Endothelial cell (in vitro differentiated cells): ENCODE measurements at regions not wholly inside any gene's neighbourhood (a gene's known extent, or its start where the extent isn't known, plus 50 kb on each side); places are given as distances from the start of the nearest gene placed in this dataset.

Experiments used
- DNase-seq: peaks from one replicate; pipeline ENCODE4 v3.0.0; 2021; ENCODE audit warnings: low spot score
- H3K27ac Mint-ChIP-seq: one replicate; pipeline ENCODE4 v1.8.0; 2021; ENCODE audit warnings: mixed read lengths, inconsistent platforms; ENCODE audit not compliant: unreplicated experiment
- H3K27me3 Mint-ChIP-seq: one replicate; pipeline ENCODE4 v1.8.0; 2021; ENCODE audit warnings: mild to moderate bottlenecking, moderate library complexity, mixed read lengths, inconsistent platforms; ENCODE audit not compliant: unreplicated experiment
- H3K36me3 Mint-ChIP-seq: one replicate; pipeline ENCODE4 v1.8.0; 2021; ENCODE audit warnings: mild to moderate bottlenecking, low read depth, mixed read lengths, inconsistent platforms; ENCODE audit not compliant: unreplicated experiment
- H3K4me1 Mint-ChIP-seq: one replicate; pipeline ENCODE4 v1.8.0; 2021; ENCODE audit warnings: mild to moderate bottlenecking, mixed read lengths, inconsistent platforms; ENCODE audit not compliant: unreplicated experiment
- H3K4me3 Mint-ChIP-seq: one replicate; pipeline ENCODE4 v1.8.0; 2021; ENCODE audit warnings: mild to moderate bottlenecking, mixed read lengths, inconsistent platforms; ENCODE audit not compliant: unreplicated experiment
- H3K9me3 Mint-ChIP-seq: one replicate; pipeline ENCODE4 v1.8.0; 2021; ENCODE audit warnings: mixed read lengths, inconsistent platforms; ENCODE audit not compliant: unreplicated experiment
- TF ChIP-seq, protein P1 (sequence below): fragments of 200-600 bp; sonication (generic); IDR thresholded peaks from one replicate; pipeline ENCODE4 v1.5.0; 2021; ENCODE audit warnings: antibody characterized with exemption; ENCODE audit not compliant: unreplicated experiment

DNA sequence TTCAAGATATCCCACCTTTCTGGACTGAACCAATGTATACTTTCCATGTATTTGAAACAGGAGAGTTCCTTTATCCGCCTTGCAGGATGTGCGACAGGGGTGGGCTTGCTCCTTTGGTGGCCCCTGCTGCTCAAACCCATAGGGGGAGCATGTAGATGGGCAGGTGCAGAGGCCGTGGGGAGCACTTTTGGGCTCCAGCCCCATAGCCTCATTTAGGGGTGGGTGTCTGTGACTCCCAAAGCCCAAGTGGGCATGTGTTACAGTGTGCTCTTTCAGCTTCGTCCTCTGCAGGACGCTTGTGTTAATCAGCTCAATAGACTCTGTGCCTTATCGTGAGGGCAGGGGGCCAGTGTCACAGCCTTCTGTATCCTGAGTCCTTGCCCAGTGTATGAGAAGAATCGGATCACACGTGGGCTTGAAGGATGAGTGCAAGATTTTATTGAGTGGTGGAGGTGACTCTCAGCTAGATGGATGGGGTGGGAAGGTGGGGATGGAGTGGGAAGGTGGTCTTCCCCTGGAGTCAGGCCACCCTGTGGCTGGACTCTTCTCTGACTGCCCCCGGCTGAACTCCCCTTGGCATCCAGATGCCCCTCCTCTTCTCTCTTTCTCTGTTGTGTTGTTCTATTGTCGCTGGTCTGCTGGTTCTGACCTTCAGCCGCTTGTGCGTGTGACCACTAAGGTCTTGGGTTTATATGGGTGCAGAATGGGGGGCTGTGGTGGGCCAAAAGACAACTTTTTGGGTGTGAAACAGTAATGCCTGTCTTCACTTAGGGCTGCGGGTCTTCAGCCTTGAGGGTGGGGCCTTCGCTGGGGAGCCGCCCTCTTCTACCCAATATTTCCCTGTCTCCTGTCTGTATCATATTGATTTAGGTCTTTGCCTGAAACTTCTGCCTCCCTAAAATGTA lies 262.2 kb downstream of the GLRX3 start:
- TF ChIP-seq, protein P1, sequence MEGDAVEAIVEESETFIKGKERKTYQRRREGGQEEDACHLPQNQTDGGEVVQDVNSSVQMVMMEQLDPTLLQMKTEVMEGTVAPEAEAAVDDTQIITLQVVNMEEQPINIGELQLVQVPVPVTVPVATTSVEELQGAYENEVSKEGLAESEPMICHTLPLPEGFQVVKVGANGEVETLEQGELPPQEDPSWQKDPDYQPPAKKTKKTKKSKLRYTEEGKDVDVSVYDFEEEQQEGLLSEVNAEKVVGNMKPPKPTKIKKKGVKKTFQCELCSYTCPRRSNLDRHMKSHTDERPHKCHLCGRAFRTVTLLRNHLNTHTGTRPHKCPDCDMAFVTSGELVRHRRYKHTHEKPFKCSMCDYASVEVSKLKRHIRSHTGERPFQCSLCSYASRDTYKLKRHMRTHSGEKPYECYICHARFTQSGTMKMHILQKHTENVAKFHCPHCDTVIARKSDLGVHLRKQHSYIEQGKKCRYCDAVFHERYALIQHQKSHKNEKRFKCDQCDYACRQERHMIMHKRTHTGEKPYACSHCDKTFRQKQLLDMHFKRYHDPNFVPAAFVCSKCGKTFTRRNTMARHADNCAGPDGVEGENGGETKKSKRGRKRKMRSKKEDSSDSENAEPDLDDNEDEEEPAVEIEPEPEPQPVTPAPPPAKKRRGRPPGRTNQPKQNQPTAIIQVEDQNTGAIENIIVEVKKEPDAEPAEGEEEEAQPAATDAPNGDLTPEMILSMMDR, result no peak
- Mint-ChIP-seq H3K4me3 (no peak overlapping the region), H3K27ac (no peak overlapping the region), H3K27me3 (peaks cover 3% of the 10 kb centered on the region), H3K9me3 (peaks cover 47% of the 10 kb centered on the region), H3K4me1 (no peaks in the 10 kb centered on the region), H3K36me3 (peaks cover 8% of the 10 kb centered on the region)
- no peak for DNase-seq

DNA sequence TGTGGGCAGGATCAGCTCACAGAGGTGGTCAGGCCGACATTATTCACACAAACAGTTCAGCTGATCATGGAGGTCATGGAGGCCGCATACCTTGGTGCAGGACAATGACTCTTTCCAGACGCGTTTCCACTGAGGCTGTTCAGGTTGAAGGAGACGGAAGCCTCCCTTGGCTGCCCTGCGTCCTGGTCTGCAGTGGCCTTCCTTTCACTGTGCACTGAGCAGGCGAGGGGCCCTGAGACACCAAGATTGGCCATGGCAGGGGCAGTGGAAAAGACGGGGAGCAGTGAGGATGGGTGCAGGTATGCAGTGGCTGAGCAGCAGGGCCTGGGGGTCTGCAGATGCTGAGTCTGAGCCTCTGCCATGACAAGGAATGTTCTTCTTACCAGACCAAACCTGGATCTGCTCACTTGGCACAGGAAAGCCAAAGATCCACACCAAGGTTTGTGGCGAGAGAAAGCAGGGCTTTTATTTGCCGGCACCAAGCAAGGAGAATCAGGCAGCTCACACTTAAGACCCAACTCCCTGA lies 263.3 kb downstream of the GLRX3 start:
- Mint-ChIP-seq H3K27ac (no peak overlapping the region), H3K4me3 (no peak overlapping the region), H3K36me3 (peaks cover 8% of the 10 kb centered on the region), H3K4me1 (no peaks in the 10 kb centered on the region), H3K9me3 (peaks cover 44% of the 10 kb centered on the region), H3K27me3 (no peaks in the 10 kb centered on the region)
- DNase-seq, result no peak
- TF ChIP-seq, protein P1, result no peak

DNA sequence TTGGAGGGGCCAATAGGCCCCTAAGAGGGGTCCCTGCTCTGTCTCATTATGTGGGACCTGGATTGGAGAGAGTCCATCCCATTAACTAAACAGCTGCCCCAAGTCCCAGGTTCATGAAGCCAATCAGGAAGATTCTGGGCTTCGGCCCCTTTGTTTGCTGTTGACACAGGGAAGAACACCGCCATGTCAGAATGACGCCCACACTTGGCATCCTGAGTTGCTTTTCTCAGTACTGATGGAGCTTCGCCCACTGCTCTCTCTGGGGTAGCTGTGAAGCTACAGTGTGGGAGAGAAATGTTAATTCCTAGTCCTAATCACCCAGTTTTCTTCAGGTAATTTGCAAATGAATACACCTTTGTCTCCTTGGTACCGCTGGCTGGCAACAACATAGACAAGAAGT lies 264.7 kb downstream of the GLRX3 start:
- Mint-ChIP-seq H3K4me3 (no peak overlapping the region), H3K4me1 (no peaks in the 10 kb centered on the region), H3K9me3 (peaks cover 37% of the 10 kb centered on the region), H3K36me3 (peaks cover 5% of the 10 kb centered on the region), H3K27ac (no peak overlapping the region), H3K27me3 (no peaks in the 10 kb centered on the region)
- DNase-seq, result no peak
- TF ChIP-seq, protein P1, result no peak

DNA sequence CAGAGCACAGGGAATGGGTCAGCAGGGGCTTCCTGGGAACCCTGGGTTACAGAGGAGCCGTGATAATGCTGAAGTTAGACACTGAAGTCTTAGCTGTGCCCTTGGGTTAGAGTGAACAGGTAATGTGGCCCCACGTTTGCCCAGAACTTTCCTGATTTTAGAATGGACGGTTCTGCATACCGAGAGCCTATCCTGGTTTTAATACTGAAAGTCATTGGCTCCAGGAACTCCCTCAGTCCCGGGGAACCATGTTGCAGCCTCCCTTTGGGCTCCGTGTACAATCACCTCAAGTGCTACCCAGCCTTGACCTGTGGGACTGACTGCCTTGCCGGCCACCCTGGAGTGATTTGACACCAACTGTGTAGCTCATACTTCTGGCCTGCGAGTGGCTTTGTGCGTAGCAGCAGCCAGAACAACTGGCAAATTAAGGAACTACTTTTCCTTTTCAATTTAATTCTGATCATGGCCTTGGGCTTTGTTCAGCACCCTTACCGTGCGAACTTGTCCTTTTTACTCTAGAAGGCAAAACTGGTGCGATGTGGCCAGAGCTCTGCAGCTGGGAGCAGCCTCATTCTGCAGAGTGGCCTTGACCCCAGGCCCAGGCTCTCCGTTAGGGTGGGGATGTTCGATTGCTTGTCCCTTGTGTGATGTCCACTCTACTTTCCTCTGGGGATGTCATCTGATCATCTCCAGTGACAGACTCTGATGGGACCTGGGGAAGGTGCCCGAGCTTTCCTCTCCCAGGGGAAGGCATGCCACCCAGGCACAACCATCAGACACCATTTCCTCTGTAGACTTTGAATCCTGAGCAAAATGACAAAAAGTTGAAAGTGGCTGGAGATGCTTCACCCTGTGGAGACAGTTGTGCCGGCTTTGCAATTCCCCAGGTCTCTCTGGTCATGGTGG lies 265.9 kb downstream of the GLRX3 start:
- Mint-ChIP-seq H3K27me3 (no peaks in the 10 kb centered on the region), H3K27ac (no peak overlapping the region), H3K4me1 (no peaks in the 10 kb centered on the region), H3K36me3 (peaks cover 5% of the 10 kb centered on the region), H3K4me3 (no peak overlapping the region), H3K9me3 (peaks cover 43% of the 10 kb centered on the region)
- no peak for DNase-seq
- TF ChIP-seq, protein P1, result no peak
